ENCODE measurements at regions not wholly inside any gene's neighbourhood (a gene's known extent, or its start where the extent isn't known, plus 50 kb on each side); places are given as distances from the start of the nearest gene placed in this dataset.

DNA sequence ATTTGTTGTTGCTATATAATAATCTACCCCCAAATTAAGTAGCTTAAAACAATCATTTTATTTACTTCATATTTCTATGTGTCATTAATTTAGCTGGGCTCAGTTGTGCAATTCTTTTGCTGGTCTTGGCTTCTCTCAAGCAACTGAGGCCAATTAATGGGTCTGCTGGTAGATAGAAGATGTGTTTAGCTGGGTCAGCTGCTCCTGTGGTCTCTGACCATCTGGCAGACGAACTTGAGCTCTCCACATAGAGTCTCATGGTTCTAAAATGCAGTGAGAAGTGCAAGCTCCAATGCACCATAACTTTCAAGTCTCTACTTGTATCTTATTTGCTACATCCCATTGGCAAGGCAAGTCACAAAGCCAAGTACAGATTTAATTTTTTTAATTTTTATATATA, 515.6 kb downstream of the ZIC1 start:
- TF ChIP-seq, protein P1, sequence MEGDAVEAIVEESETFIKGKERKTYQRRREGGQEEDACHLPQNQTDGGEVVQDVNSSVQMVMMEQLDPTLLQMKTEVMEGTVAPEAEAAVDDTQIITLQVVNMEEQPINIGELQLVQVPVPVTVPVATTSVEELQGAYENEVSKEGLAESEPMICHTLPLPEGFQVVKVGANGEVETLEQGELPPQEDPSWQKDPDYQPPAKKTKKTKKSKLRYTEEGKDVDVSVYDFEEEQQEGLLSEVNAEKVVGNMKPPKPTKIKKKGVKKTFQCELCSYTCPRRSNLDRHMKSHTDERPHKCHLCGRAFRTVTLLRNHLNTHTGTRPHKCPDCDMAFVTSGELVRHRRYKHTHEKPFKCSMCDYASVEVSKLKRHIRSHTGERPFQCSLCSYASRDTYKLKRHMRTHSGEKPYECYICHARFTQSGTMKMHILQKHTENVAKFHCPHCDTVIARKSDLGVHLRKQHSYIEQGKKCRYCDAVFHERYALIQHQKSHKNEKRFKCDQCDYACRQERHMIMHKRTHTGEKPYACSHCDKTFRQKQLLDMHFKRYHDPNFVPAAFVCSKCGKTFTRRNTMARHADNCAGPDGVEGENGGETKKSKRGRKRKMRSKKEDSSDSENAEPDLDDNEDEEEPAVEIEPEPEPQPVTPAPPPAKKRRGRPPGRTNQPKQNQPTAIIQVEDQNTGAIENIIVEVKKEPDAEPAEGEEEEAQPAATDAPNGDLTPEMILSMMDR (IDR thresholded peaks at IDR 0.05; ENCODE audit: insufficient read depth, low read depth, low read length), result no peak
- no peak for TF ChIP-seq EZH2 (IDR thresholded peaks at IDR 0.05; ENCODE audit: insufficient read depth, low read length)
